ENCODE measurements at regions not wholly inside any gene's neighbourhood (a gene's known extent, or its start where the extent isn't known, plus 50 kb on each side); places are given as distances from the start of the nearest gene placed in this dataset.

DNA sequence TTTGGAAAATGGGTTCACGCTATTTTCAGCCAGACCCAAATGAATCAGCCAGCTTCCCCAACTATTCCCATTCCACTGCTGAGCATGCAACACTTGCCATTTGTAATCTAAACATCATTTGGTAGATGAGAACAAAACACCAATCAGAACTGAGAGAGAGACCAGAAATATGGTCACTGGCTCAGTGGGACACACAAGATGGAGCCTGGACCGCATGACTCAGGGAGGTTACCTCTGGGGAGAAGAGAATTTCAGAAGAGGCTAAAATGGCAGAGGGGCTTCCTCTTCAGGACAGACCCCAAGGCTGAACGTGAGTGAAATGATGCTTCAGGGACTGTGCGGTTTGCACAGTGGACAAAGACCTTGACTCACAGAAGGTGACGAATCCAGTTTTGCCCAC lies 126.6 kb downstream of the URB2 start:
- no peaks in the 10 kb centered on the region for H3K9me3 Mint-ChIP-seq (ENCODE audit: insufficient read depth)
- H2AFZ ChIP-seq (ENCODE audit: insufficient read depth, low read depth, low read length, poor library complexity, severe bottlenecking): peak overlapping the region; percentile 89
- no peak overlapping the region for H3K27ac ChIP-seq (ENCODE audit: low read length in 2 of 2)
- no peak overlapping the region for H3K9ac ChIP-seq (ENCODE audit: low read length)
- H3K4me2 ChIP-seq (replicated peaks; ENCODE audit: low read depth, low read length, poor library complexity, severe bottlenecking): no peak overlapping the region
- H3K9me3 ChIP-seq (ENCODE audit: control extremely low read depth in 1 of 3, control insufficient read depth in 2 of 3, insufficient read depth in 1 of 3, low read length in 2 of 3): peaks cover 0 to 9% (median 3%) of the 10 kb centered on the region in 3 donors
- no peaks in the 10 kb centered on the region for H4K20me1 ChIP-seq (ENCODE audit: control insufficient read depth, insufficient read depth, low read length, poor library complexity, severe bottlenecking)
- DNase-seq (no peak), ATAC-seq (ENCODE audit: low read depth) (no peak)
- H3K4me1 ChIP-seq (ENCODE audit: control insufficient read depth in 2 of 2, insufficient read depth in 2 of 2, low read length in 2 of 2): peaks cover 9 to 11% of the 10 kb centered on the region in 2 donors
- no peak overlapping the region for H3K27ac Mint-ChIP-seq
- H3K4me3 Mint-ChIP-seq: no peak overlapping the region
- no peak overlapping the region for H3K4me3 ChIP-seq (ENCODE audit: control extremely low read depth in 1 of 5, extremely low read depth in 1 of 5, insufficient read depth in 1 of 5, low read depth in 2 of 5, low read length in 4 of 5)
- no peaks in the 10 kb centered on the region for H3K27me3 ChIP-seq (replicated peaks in 1 of 4; ENCODE audit: control extremely low read depth in 1 of 4, control insufficient read depth in 3 of 4, insufficient read depth in 4 of 4, low read length in 3 of 4)
- H3K36me3 ChIP-seq (replicated peaks in 1 of 2; ENCODE audit: control extremely low read depth in 1 of 2, control insufficient read depth in 1 of 2, extremely low read depth in 1 of 2, insufficient read depth in 2 of 2, low read length in 1 of 2): no peaks in the 10 kb centered on the region
- peaks cover 10% of the 10 kb centered on the region for H3K4me1 Mint-ChIP-seq
- H3K79me2 ChIP-seq (ENCODE audit: control insufficient read depth, insufficient read depth, low read length): no peaks in the 10 kb centered on the region
- CTCF ChIA-PET: interaction anchor here (1.4 kb wide), 1 partner anchor 393 kb away, joined by 3 read pairs; no protein-coding TSS in a partner anchor
- 100% methylated on average over 3 of the region's 5 CpGs for WGBS (ENCODE audit: insufficient coverage)
- H3K27me3 Mint-ChIP-seq: peaks cover 4% of the 10 kb centered on the region
- intact Hi-C loops (cut with micrococcal nuclease): no loop called here
- POLR2A ChIA-PET: no interaction called here
- TF ChIP-seq EZH2 (IDR thresholded peaks at IDR 0.05; ENCODE audit: borderline replicate concordance, insufficient read depth, low read depth, low read length, poor library complexity, severe bottlenecking): no peak
- TF ChIP-seq, protein P1, sequence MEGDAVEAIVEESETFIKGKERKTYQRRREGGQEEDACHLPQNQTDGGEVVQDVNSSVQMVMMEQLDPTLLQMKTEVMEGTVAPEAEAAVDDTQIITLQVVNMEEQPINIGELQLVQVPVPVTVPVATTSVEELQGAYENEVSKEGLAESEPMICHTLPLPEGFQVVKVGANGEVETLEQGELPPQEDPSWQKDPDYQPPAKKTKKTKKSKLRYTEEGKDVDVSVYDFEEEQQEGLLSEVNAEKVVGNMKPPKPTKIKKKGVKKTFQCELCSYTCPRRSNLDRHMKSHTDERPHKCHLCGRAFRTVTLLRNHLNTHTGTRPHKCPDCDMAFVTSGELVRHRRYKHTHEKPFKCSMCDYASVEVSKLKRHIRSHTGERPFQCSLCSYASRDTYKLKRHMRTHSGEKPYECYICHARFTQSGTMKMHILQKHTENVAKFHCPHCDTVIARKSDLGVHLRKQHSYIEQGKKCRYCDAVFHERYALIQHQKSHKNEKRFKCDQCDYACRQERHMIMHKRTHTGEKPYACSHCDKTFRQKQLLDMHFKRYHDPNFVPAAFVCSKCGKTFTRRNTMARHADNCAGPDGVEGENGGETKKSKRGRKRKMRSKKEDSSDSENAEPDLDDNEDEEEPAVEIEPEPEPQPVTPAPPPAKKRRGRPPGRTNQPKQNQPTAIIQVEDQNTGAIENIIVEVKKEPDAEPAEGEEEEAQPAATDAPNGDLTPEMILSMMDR (IDR thresholded peaks at IDR 0.05): no peak

DNA sequence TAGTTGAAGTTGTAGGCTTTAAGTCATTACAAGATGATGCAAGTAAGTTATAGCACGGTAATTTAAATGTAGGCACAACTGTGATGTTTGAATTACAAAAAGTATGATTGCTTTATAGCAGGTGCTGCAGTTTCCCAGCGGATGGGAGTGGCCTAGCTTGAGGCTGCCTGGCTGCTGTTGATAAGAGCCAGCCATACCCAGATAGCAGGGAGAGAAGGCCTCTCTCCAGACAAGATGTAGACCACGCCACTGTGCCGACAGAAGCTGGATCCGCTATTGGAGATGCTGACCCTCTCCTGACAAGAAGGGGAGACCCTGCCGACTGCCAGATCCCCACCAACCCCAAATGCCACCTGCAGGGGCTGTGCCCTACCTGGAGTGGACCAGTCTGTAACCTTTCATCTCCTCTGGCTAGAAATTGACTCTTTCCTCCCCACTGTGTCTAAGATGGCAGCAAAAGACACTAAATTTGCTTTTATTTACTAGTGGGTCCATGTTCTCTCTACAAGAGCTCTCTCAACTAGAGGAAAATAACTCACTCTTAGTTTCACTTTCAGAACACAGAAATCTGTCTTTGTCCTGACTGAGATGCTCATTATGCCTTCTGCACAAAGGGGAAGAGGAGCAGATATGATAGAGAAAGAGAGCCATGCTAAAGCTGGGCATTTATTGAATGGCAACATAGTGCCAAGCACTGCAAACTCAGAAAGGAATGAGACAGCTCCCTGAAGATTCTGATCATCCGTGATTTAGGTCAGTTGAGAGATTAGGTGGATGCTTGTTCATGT lies 127.9 kb downstream of the URB2 start:
- H3K9me3 ChIP-seq (ENCODE audit: control extremely low read depth in 1 of 3, control insufficient read depth in 2 of 3, insufficient read depth in 1 of 3, low read length in 2 of 3): peaks cover 0 to 9% (median 7%) of the 10 kb centered on the region in 3 donors
- peak; percentile 13 for DNase-seq
- intact Hi-C loops (cut with micrococcal nuclease): no loop called here
- H3K4me3 ChIP-seq (ENCODE audit: control extremely low read depth in 1 of 5, extremely low read depth in 1 of 5, insufficient read depth in 1 of 5, low read depth in 2 of 5, low read length in 4 of 5): no peak overlapping the region
- TF ChIP-seq, protein P1 (IDR thresholded peaks at IDR 0.05): no peak
- no peak for TF ChIP-seq EZH2 (IDR thresholded peaks at IDR 0.05; ENCODE audit: borderline replicate concordance, insufficient read depth, low read depth, low read length, poor library complexity, severe bottlenecking)
- Mint-ChIP-seq H3K4me1 (peaks cover 10% of the 10 kb centered on the region), H3K27ac (no peak overlapping the region), H3K4me3 (peak overlapping the region; percentile 50), H3K9me3 (ENCODE audit: insufficient read depth) (no peaks in the 10 kb centered on the region), H3K27me3 (peaks cover 4% of the 10 kb centered on the region)
- peaks cover 9 to 11% of the 10 kb centered on the region in 2 donors for H3K4me1 ChIP-seq (ENCODE audit: control insufficient read depth in 2 of 2, insufficient read depth in 2 of 2, low read length in 2 of 2)
- CTCF ChIA-PET: no interaction called here
- H3K4me2 ChIP-seq (replicated peaks; ENCODE audit: low read depth, low read length, poor library complexity, severe bottlenecking): peak overlapping the region; percentile 61
- no peaks in the 10 kb centered on the region for H3K36me3 ChIP-seq (replicated peaks in 1 of 2; ENCODE audit: control extremely low read depth in 1 of 2, control insufficient read depth in 1 of 2, extremely low read depth in 1 of 2, insufficient read depth in 2 of 2, low read length in 1 of 2)
- H3K9ac ChIP-seq (ENCODE audit: low read length): peak overlapping the region; percentile 26
- H2AFZ ChIP-seq (ENCODE audit: insufficient read depth, low read depth, low read length, poor library complexity, severe bottlenecking): peak overlapping the region; percentile 89
- ATAC-seq (ENCODE audit: low read depth): peak; percentile 57
- POLR2A ChIA-PET: no interaction called here
- H3K27ac ChIP-seq (ENCODE audit: low read length in 2 of 2): peak overlapping the region in 1 of 2 donors; percentile 27
- H4K20me1 ChIP-seq (ENCODE audit: control insufficient read depth, insufficient read depth, low read length, poor library complexity, severe bottlenecking): no peaks in the 10 kb centered on the region
- 22% methylated on average over 6 of the region's 7 CpGs for WGBS (ENCODE audit: insufficient coverage)
- H3K79me2 ChIP-seq (ENCODE audit: control insufficient read depth, insufficient read depth, low read length): no peaks in the 10 kb centered on the region
- H3K27me3 ChIP-seq (replicated peaks in 1 of 4; ENCODE audit: control extremely low read depth in 1 of 4, control insufficient read depth in 3 of 4, insufficient read depth in 4 of 4, low read length in 3 of 4): no peaks in the 10 kb centered on the region

Measured in B cell (primary cell).